Activated naive CD4-positive, alpha-beta T cell treated with anti-CD3 and anti-CD28 coated beads for 36 hours (primary cell): ENCODE measurements at regions not wholly inside any gene's neighbourhood (a gene's known extent, or its start where the extent isn't known, plus 50 kb on each side); places are given as distances from the start of the nearest gene placed in this dataset.
A peak's percentile ranks its signal among the peaks of the same experiment; 100 is the strongest.
"Not testable (repeated sequence)": the region's sequence is repeated elsewhere in the genome, so short reads cannot be mapped to it uniquely, and the experiment has no call there.

Experiments
- CTCF ChIA-PET: fragments of 350-600 bp; sonication (Branson Sonifier 250); formaldehyde crosslinking; loops from one replicate; lab custom pipeline; 2021; ENCODE audit warnings: antibody characterized with exemption; lab: Charles Lee
- DNase-seq: peaks from one replicate; pipeline ENCODE4 v3.0.0-alpha.2; 2020
- H3K27ac Mint-ChIP-seq: one replicate; pipeline ENCODE4 v1.8.0; 2021; ENCODE audit warnings: mild to moderate bottlenecking, mixed read lengths
- H3K27me3 Mint-ChIP-seq: one replicate; pipeline ENCODE4 v1.8.0; 2021; ENCODE audit warnings: low read depth, mixed read lengths
- H3K36me3 Mint-ChIP-seq: one replicate; pipeline ENCODE4 v1.8.0; 2021; ENCODE audit warnings: low read depth, mixed read lengths
- H3K4me1 Mint-ChIP-seq: one replicate; pipeline ENCODE4 v1.8.0; 2021; ENCODE audit warnings: low read depth, mixed read lengths
- H3K4me3 Mint-ChIP-seq: one replicate; pipeline ENCODE4 v1.8.0; 2021; ENCODE audit warnings: mild to moderate bottlenecking, moderate library complexity, mixed read lengths
- H3K9me3 Mint-ChIP-seq: one replicate; pipeline ENCODE4 v1.8.0; 2021; ENCODE audit warnings: mixed read lengths
- intact Hi-C: fragments of 100-400 bp; cut with micrococcal nuclease; formaldehyde crosslinking; loops from one replicate; pipeline ENCODE4 v1.15.1; 2023

GRCh38 chr4:152185786-152186550 lies 349.9 kb downstream of the FBXW7 start:
- CTCF ChIA-PET: no interaction called here
- no peaks in the 10 kb centered on the region for H3K27me3 Mint-ChIP-seq

DNA sequence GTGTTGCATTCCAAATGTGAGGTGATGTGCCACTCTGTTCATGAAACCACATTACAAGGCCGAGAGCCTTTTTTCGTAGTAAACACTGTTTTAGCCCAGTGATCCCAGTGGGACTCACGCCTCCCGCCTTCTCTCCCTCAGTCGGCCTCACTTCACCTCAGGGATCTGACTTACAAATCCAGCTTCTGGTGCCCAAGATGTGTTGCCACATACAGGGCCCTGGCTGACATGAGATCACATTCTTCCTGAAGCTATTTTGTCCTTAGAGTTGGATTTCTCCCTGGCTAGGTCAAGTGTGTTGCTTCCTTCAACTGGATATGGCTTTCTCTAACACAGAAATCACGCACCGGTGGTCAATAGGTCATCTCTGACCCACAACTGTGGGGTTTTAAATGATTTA lies 354.7 kb downstream of the FBXW7 start:
- intact Hi-C loops: loop anchor here (5.0 kb wide), 1 partner anchor 1084 kb away; the partner anchor contains the start of gene RPS3A
- H3K27ac Mint-ChIP-seq: no peak overlapping the region
- no peaks in the 10 kb centered on the region for H3K27me3 Mint-ChIP-seq
- H3K4me1 Mint-ChIP-seq: peaks cover 37% of the 10 kb centered on the region
- CTCF ChIA-PET: no interaction called here
- H3K36me3 Mint-ChIP-seq: no peaks in the 10 kb centered on the region
- no peaks in the 10 kb centered on the region for H3K9me3 Mint-ChIP-seq
- no peak overlapping the region for H3K4me3 Mint-ChIP-seq
- DNase-seq: no peak

More at GRCh38 chr4:152185786-152186550, 349.9 kb downstream of the FBXW7 start:
- intact Hi-C loops: no loop called here
- H3K4me3 Mint-ChIP-seq: no peak overlapping the region
- no peaks in the 10 kb centered on the region for H3K36me3 Mint-ChIP-seq
- H3K27ac Mint-ChIP-seq: no peak overlapping the region
- no peak for DNase-seq
- H3K4me1 Mint-ChIP-seq: peaks cover 38% of the 10 kb centered on the region
- no peaks in the 10 kb centered on the region for H3K9me3 Mint-ChIP-seq

DNA sequence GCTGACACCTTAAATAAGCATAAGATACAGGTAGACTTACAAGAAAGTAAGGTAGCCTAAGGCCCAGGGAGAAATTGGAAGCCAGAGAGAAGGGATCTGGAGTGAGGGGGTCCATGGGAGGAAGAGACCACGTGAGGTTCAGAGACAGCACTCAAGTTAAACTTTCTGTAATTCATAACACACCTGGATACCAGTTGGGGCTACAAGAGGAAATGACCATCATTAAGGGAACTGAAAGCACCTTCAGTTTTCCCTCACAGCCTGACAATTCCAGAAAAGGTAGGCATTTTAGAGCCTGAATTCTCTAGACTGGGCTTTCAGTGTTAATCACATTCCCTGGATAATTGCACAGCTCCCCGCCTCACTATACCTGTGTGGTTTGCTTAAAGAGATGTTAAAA lies 355.5 kb downstream of the FBXW7 start:
- CTCF ChIA-PET: no interaction called here
- intact Hi-C loops: loop anchor here (5.0 kb wide), 1 partner anchor 1083 kb away; the partner anchor contains the start of gene RPS3A
- no peaks in the 10 kb centered on the region for H3K9me3 Mint-ChIP-seq
- peaks cover 30% of the 10 kb centered on the region for H3K4me1 Mint-ChIP-seq
- H3K4me3 Mint-ChIP-seq: no peak overlapping the region
- DNase-seq: no peak
- no peaks in the 10 kb centered on the region for H3K27me3 Mint-ChIP-seq
- no peak overlapping the region for H3K27ac Mint-ChIP-seq
- H3K36me3 Mint-ChIP-seq: no peaks in the 10 kb centered on the region

GRCh38 chr4:152177538-152177937 lies 358.4 kb downstream of the FBXW7 start:
- peaks cover 12% of the 10 kb centered on the region for H3K4me1 Mint-ChIP-seq
- DNase-seq, H3K27me3 Mint-ChIP-seq, CTCF ChIA-PET, H3K9me3 Mint-ChIP-seq, H3K36me3 Mint-ChIP-seq, intact Hi-C loops, H3K4me3 Mint-ChIP-seq, H3K27ac Mint-ChIP-seq: not testable (repeated sequence)

- intact Hi-C loops: no loop called here
- H3K27ac Mint-ChIP-seq: no peak overlapping the region
- no peaks in the 10 kb centered on the region for H3K36me3 Mint-ChIP-seq
- DNase-seq: no peak
- H3K27me3 Mint-ChIP-seq: no peaks in the 10 kb centered on the region
- peaks cover 12% of the 10 kb centered on the region for H3K4me1 Mint-ChIP-seq
- no peaks in the 10 kb centered on the region for H3K9me3 Mint-ChIP-seq
- CTCF ChIA-PET: no interaction called here
- H3K4me3 Mint-ChIP-seq: no peak overlapping the region
These were observed 359.2 kb downstream of the FBXW7 start for GRCh38 chr4:152176627-152177214.

DNA sequence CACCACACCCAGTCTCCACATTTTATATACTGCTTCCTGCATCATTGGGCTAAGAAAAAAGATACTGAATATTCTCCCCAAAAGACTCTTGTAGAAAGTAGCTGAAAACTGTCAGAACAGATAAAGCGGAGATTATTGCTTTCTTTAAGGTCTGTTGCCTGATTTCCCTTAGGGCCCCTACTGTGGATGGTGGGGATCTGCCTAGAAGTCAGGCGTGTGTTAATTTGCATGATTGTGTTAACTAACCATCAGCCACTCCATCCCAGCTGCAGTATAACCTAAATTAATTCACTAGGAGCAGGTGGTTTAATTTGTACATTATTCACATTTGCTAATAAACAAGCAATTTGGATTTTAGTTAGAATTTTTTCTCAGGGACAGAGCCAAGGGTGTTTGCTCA lies 360.3 kb downstream of the FBXW7 start:
- Mint-ChIP-seq H3K4me3 (no peak overlapping the region), H3K36me3 (no peaks in the 10 kb centered on the region), H3K4me1 (peaks cover 12% of the 10 kb centered on the region), H3K9me3 (no peaks in the 10 kb centered on the region), H3K27ac (no peak overlapping the region), H3K27me3 (no peaks in the 10 kb centered on the region)
- CTCF ChIA-PET: no interaction called here
- DNase-seq: no peak
- intact Hi-C loops: no loop called here

- intact Hi-C loops: no loop called here
- CTCF ChIA-PET: no interaction called here
- H3K9me3 Mint-ChIP-seq: no peaks in the 10 kb centered on the region
These were observed 363.7 kb downstream of the FBXW7 start for GRCh38 chr4:152172146-152172545.

DNA sequence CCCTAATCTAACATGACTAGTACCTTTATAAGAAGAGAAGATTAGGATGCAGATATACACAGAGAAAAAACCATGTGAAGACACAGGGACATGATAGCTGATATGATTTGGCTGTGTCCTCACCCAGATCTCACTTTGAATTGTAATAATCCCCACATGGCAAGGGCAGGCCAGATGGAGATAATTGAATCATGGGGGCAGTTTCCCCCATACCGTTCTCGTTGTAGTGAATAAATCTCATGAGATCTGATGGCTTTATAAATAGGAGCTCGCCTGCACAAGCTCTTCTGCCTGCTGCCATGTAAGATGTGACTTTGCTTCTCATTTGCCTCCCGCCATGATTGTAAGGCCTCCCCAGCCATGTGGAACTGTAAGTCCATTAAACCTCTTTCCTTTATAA lies 364.3 kb downstream of the FBXW7 start:
- H3K4me1 Mint-ChIP-seq: peaks cover under 1% of the 10 kb centered on the region
- H3K27me3 Mint-ChIP-seq: no peaks in the 10 kb centered on the region
- no peak overlapping the region for H3K4me3 Mint-ChIP-seq
- no peaks in the 10 kb centered on the region for H3K36me3 Mint-ChIP-seq
- CTCF ChIA-PET: no interaction called here
- intact Hi-C loops: no loop called here
- DNase-seq: no peak
- H3K27ac Mint-ChIP-seq: no peak overlapping the region
- H3K9me3 Mint-ChIP-seq: no peaks in the 10 kb centered on the region

More at GRCh38 chr4:152172146-152172545, 363.7 kb downstream of the FBXW7 start:
- no peaks in the 10 kb centered on the region for H3K36me3 Mint-ChIP-seq
- H3K4me1 Mint-ChIP-seq: peaks cover 2% of the 10 kb centered on the region
- no peak overlapping the region for H3K4me3 Mint-ChIP-seq
- H3K27ac Mint-ChIP-seq: no peak overlapping the region
- H3K27me3 Mint-ChIP-seq: no peaks in the 10 kb centered on the region
- no peak for DNase-seq

GRCh38 chr4:152169683-152170082 lies 366.2 kb downstream of the FBXW7 start:
- CTCF ChIA-PET: no interaction called here
- intact Hi-C loops: no loop called here

DNA sequence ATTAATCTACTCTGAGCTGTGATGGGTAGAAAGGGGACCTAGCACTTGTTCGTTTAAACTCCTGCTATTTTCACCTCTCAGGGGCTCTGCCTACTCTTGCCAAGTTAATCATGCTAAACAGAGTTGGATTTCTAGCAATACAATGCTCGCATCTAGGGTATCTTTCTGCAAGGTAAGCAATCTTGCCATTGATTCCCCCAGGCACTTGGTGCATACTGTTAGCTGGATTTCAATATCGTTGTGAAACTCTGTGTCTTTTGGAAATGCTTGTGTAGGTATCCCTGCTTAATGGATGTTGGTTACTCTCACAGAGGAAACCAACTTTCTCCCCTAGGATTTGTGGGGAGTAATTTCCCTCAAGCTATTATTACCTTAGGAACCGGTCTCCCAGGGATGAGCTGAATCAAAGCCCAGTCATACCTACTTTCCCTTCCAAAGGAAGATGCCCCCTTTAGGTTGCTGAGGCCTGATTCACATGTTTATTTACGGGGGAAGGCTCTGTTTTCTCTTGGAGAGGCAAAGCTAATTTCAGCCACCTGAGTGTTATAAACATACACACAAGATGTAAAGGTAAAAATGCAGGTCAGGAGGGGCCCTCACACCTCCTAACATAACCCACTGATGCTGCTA lies 366.8 kb downstream of the FBXW7 start:
- CTCF ChIA-PET: no interaction called here
- Mint-ChIP-seq H3K9me3 (no peaks in the 10 kb centered on the region), H3K4me3 (no peak overlapping the region), H3K27me3 (no peaks in the 10 kb centered on the region), H3K36me3 (no peaks in the 10 kb centered on the region), H3K4me1 (no peaks in the 10 kb centered on the region), H3K27ac (no peak overlapping the region)
- intact Hi-C loops: no loop called here
- no peak for DNase-seq

More at GRCh38 chr4:152169683-152170082, 366.2 kb downstream of the FBXW7 start:
- H3K9me3 Mint-ChIP-seq: no peaks in the 10 kb centered on the region
- peak overlapping the region; percentile 44 for H3K27ac Mint-ChIP-seq
- H3K4me1 Mint-ChIP-seq: no peaks in the 10 kb centered on the region
- no peak overlapping the region for H3K4me3 Mint-ChIP-seq
- no peaks in the 10 kb centered on the region for H3K27me3 Mint-ChIP-seq
- H3K36me3 Mint-ChIP-seq: no peaks in the 10 kb centered on the region
- no peak for DNase-seq

- H3K4me1 Mint-ChIP-seq: no peaks in the 10 kb centered on the region
- intact Hi-C loops: no loop called here
- peak; percentile 40 for DNase-seq
- H3K27me3 Mint-ChIP-seq: no peaks in the 10 kb centered on the region
- CTCF ChIA-PET: interaction anchor here (0.8 kb wide), 1 partner anchor 17 kb away, joined by 3 read pairs; no protein-coding TSS in a partner anchor
- no peaks in the 10 kb centered on the region for H3K9me3 Mint-ChIP-seq
- H3K27ac Mint-ChIP-seq: no peak overlapping the region
- H3K4me3 Mint-ChIP-seq: no peak overlapping the region
- no peaks in the 10 kb centered on the region for H3K36me3 Mint-ChIP-seq
These were observed 369.3 kb downstream of the FBXW7 start for GRCh38 chr4:152166567-152166966.

DNA sequence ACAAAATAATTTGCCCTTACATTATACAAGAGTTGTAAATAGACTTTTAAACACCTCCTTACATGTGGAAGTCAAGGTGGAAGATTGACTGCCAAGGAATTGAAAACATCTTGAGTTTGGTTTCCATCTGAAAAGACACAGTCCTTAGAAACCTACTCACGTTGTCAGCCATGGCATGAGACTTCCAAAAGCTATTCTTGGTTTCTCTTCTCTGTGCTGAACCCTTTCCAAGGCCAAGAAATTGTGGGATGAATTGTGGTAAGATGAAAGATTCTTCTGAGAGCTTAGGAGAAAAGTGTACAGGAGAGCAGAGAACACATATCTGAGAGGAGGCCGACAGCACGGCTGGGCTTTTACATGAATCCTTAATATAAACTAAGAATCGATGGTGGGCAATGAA lies 370.0 kb downstream of the FBXW7 start:
- no peak for DNase-seq
- Mint-ChIP-seq H3K27me3 (no peaks in the 10 kb centered on the region), H3K9me3 (no peaks in the 10 kb centered on the region), H3K27ac (no peak overlapping the region), H3K4me3 (no peak overlapping the region), H3K4me1 (no peaks in the 10 kb centered on the region), H3K36me3 (no peaks in the 10 kb centered on the region)
- intact Hi-C loops: no loop called here
- CTCF ChIA-PET: no interaction called here
